ENCODE measurements at regions not wholly inside any gene's neighbourhood (a gene's known extent, or its start where the extent isn't known, plus 50 kb on each side); places are given as distances from the start of the nearest gene placed in this dataset.

GRCh38 chr6:104413767-104414166, 446.0 kb downstream of the HACE1 start:
- no peak for DNase-seq

DNA sequence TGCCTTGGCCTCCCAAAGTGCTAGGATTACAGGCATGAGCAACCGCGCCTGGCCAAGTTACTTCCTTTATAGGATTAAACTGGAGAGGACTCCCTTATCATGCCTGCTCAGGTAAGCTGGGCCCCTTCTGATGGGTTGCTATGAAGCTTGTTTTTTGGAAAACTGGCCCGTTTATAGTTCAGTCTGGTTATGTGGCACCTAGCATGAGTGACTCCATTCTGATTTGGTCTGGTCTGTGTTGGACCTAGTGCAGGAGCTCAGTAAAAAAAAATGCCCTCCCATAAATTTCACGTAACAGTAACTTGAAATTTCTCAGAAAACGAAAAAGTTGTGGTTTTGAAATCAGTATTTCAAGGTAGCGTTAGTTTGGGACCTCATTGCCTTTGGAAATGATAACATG, 448.4 kb downstream of the HACE1 start:
- DNase-seq, result no peak

DNA sequence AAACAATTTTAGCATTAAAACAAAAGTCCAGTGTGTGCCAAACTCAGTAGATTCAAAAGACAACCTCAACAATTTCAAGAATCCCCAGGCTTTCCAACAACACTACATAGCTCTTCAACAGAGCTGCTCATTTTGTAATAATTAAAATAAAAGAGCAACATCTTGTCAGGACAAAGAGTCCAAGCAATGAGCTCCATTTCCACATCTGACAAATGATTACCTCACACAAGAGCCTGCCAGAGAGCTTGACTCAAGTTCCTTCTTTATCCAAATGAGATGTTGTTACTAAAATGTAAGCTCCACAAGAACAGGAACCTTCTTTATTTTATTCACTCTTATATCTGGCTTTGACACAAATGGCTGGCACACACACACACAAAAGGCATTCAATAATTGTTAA, 449.8 kb downstream of the HACE1 start:
- no peak for DNase-seq

DNA sequence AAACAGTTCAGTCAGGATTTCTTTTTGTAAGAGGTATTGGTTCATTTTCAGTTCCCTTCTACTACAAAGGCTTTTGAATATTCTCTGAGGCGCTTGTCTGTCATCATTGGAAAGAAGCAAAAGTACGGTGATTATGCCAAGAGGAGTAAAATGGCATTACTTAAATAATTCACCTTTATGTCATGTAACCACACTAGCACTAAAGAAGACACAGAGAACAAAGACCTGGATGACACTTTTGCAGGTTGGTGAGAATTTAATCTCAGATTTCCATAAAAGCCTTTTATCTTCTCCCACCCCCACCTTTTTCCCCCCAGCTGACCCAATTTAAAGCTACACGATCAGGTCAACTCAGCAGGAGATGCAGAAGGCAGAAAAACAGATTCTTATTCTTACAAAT, 451.8 kb downstream of the HACE1 start:
- DNase-seq, result no peak

DNA sequence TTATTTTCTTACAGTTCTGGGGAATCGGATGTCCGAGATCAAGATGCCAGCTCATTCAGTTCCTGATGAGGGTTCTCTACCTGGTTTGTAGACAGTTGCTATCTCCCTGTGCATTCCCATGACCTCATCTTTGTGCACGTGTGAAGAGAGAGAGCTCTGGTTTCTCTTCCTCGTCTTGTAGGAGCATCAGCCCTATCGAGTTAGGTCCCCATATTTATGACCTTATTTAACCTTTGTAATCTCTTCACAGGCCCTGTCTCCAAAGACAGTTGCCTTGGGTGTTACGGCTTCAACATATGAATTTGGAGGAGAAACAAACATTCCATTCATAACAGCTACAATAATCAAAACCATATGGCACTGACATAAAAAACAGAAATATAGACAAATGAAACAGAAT, 455.3 kb downstream of the HACE1 start:
- DNase-seq, result no peak

DNA sequence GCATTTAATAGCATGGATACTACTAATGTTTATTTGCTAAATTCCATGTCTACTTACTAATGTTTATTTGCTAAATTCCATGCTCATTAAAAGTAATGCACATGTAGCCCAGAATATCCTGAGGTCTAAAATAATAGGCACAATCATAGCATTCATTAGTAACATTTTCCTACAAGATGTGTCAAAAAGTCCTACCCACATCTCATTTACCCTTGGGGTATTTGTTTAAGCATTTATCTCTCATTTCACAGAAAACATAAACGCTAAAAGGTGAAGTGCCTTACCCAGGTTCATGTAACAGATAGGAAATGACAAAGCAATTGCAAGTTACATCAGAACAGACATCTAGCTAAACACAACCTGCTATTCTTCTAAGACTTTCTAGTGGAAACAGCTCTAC, 457.1 kb downstream of the HACE1 start:
- no peak for DNase-seq

DNA sequence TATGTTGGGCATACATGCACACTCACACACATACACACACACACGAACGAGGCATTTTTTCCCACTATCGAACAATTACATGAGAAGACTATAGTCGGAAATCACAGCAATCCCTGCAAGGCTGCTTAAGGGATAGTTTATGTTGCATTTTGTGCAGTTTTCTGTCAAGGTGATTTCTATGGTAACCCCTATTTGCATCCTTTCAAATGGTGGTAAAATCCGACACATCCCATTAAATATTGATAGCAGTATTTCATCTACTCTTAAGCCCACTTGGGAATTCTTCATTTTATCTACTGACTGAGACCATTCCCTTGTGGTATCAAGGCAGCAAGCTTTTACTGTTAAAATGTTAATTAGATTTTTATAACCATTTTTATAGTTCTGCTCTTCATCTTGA, 457.8 kb downstream of the HACE1 start:
- no peak for DNase-seq

GRCh38 chr6:104400844-104401243, 458.9 kb downstream of the HACE1 start:
- no peak for DNase-seq

DNA sequence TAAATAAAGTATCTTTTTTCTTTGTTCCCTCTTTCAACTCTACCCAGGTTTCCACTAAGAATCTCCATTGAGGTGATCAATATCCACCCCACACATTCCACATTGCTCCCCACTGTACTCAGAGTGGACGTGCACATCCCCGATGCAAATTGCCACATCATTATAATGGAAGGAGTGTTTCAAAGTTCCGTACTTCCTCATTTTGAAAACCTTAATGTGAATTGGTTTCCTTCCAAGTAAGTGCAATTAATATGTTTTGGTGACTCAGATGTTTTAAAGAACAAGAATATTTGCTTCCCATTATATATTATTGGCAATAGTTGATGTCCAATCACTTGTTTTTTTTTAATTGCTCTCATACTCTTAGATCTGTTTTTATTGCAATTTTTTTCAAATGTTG, 463.6 kb downstream of the HACE1 start:
- DNase-seq, result no peak

- no peak for DNase-seq
These were observed 477.8 kb downstream of the HACE1 start for GRCh38 chr6:104381907-104382306.

DNA sequence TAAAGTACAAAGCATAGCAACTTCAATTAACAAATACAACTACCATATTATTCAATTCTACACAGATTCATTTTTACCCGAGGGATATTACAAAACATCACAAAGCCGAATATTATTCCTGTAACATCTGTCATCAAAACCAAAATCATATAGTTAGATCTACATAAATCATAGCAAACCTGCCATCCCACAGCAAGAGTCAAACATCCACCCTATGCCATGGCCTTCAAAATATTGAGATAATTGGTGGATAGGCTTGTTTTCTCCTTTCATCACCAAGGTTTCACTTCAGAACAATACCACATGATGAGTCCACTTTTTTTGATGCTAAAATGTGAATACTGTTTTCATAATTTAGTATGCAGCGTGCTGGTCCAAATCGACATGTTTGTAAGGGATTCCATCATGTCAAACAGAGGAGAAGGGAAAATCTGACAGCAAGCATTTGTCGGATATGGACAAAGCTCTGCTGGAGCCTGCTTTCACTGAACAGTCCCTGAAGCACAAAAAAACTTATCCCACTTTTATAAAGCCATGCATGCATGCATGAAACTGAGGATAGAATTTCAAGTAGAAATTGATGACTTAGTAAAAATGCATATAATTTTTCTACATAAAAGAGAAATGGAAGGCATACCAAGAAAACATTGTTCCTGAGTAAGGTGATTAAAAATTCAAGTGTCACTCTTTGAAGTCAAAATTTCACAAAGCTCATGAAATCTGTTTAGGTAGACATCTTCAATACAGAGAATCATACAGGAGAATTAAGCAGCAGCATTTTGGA, 494.1 kb downstream of the HACE1 start:
- no peak for DNase-seq

DNA sequence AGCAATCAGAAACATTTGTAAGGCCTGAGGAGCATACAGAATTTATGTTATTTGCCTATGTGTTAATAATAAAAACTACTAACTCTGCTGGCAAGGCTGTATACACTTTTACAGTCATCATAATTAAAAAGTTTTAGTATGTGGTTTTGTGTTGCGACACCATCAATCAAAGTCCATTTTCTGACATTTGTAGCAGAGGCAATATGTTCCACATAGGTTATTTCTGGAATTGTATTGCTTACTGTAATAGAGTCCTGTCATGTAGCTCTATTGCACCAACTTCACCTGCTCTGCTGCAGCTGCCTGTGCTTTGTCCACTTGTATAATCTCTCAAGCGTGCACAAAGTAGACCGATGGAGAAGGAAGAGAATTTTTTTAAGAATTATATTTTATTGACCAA, 501.8 kb downstream of the HACE1 start:
- peak; percentile 81 for DNase-seq

DNA sequence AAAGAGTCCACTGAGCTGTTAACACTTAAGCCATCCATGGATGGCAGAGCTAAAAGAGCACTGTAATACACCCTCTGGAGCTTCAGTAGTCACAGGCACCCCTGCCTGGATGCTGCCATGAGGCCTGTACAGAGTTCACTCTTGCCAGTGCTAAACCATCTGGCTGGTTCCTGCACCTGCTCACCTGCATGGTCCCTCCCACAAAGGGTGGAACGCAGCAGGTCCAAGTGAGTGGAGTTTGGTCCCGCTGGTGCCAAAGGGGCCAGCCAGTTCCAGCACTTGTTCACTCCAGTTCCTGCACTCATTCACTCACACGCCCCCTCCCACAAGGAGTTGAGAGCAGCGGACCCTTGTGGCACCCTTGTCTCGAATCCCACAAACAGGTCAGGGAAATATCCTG, 503.5 kb downstream of the HACE1 start:
- no peak for DNase-seq

- no peak for DNase-seq
These were observed 510.5 kb downstream of the HACE1 start for GRCh38 chr6:104349191-104349590.

GRCh38 chr6:104344223-104344622, 515.5 kb downstream of the HACE1 start:
- no peak for DNase-seq

DNA sequence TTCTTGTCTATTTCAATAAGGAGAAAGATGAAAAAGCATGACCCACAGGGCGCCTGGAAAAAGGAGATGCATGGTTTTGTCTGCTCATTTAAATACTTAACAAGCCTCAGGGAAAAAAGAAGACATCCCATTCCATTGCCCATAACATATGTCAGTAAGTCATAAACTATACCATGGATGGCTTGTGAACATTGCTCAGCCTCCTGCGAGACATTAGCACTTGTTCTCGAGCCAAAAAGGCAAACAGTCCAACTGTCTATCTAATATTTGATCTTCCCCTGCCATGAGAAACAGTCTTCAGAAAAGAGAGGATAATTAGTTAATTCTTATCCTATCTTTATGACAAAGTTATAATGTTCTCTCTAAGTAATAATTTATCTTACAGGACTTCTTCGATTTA, 527.4 kb downstream of the HACE1 start:
- DNase-seq, result no peak

DNA sequence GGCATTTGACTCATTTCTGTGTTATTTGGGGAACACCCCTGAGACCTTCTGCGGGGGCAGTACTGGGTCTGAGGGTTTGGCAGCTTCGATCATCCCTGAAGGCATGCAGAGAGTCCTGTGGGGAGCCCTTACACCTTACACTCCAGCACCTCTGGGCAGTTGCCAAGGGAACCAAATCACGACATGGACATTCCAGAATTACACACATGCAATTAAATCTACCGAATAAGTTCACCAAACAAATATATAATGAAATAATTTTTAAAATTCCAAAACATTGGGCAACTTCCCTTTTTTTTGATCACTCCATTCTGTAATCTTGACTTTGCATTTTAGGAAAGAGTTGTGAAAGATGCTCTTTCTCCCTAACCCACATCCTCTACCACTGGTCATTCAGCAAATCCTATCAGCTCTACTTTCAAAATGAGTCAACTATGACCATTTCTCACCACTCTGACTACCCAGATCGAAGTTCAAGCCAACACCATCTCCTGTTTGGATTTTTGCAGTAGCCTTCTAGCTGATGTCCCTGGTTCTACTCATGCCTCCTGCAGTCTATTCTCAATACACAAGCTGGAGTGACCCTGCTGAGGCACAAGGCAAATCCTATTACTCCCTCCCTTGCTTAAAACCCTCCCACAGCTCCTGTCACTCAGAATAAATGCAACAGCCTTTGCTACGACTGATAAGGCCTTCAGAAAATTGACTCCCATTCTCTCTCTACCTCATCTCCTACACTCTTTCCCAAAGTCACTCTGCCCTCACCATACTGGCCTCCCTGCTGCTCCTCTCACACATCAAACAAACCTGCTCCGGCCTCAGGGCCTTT, 533.3 kb downstream of the HACE1 start:
- DNase-seq, result no peak

DNA sequence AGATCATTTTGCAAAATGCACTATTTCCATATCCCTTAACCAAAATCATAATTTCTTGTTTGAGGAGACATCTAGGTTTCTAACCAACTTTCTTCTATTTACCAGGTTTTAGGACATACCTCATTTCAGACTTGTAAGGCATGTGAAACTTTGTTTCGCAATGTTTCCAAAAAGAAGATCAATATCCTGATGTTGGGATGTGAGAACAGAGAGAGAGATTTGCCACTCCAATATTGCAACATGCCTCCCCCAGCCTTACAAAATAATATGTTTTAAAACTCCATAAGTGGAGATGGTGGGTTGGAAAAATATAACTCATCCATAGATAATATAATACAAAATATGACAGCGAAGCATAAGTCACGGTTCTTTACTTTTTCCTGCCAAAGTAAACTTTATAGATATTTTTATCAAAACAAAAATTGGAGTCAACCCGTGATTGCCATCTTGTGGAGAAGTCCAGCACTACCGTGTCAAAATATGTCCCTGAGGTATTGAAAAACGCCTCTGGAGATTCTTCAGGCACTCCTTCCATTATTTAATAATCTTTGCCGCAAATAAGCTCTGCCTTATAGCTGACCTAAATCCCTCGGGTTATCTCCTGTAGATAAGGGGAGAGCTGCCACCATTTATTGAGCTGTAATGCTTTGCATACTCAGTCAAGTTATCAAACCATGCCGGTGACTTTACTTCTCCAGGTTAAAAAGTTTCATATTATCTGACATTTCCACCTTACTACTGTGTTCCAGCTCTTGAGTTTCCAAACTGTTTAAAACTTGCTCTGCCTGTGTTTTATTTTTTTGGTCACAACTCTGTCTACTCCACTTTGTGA, 534.2 kb downstream of the HACE1 start:
- peak; percentile 33 for DNase-seq

GRCh38 chr6:104324301-104324700, 535.4 kb downstream of the HACE1 start:
- DNase-seq, result no peak

DNA sequence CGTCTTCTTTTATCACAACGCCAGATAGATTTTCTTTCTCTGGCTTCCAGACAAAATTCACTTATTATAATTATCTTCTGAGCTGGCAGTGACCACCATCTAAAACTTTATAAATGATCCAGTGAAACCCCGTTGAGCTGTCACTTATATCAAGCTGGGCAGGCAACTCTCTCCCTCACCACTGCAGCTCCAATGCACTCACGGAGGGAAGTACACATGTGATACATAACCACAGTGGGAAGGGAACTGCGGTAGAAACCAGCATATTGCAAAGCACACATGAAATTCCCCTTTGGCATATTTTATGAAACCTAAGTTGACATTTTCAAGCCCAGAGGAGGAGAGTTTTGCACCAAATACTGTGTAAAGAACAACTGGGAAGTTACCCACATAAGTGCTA, 536.9 kb downstream of the HACE1 start:
- DNase-seq, result no peak

GRCh38 chr6:104321301-104321700, 538.4 kb downstream of the HACE1 start:
- no peak for DNase-seq

- no peak for DNase-seq
These were observed 538.8 kb downstream of the HACE1 start for GRCh38 chr6:104320896-104321295.

DNA sequence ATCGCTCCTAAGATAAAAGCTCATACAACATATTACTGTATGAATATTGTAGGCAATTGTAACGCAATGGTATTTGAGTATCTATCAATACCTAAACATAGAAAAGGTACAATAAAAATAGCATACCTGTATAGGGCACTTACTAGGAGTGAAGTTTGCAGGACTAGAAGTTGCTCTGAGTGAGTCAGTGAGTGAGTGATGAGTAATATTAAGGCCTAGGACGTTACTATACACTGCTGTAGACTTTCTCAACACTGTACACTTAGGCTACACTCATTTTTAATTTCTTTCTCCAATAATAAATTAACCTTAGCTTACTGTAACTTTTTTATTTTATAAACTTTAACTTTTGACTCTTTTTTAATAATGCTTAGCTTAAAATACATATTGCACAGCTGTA, 546.9 kb downstream of the HACE1 start:
- DNase-seq, result no peak

GRCh38 chr6:104306211-104306610, 553.5 kb downstream of the HACE1 start:
- DNase-seq, result no peak

Data from NCI-H510A treated with DMSO at 0.1 percent for 48 hours (cell line).